ENCODE measurements at regions not wholly inside any gene's neighbourhood (a gene's known extent, or its start where the extent isn't known, plus 50 kb on each side); places are given as distances from the start of the nearest gene placed in this dataset.

GRCh38 chr17:10899281-10899680, 61.4 kb upstream of the PIRT start:
- Histone ChIP-seq H3K79me2 (ENCODE audit: control insufficient read depth, insufficient read depth, low read length) (no peaks in the 10 kb centered on the region), H3K27me3 (ENCODE audit: control insufficient read depth in 2 of 2, insufficient read depth in 2 of 2, low read length in 2 of 2) (no peaks in the 10 kb centered on the region), H3K9me1 (ENCODE audit: control insufficient read depth, insufficient read depth, low read length) (no peaks in the 10 kb centered on the region), H2AFZ (ENCODE audit: low read depth, low read length) (no peak overlapping the region), H3K27ac (ENCODE audit: extremely low read depth, low read depth, low read length) (no peak overlapping the region), H3K9me3 (replicated peaks; ENCODE audit: control insufficient read depth, insufficient read depth, low read depth, low read length) (no peaks in the 10 kb centered on the region), H4K20me1 (replicated peaks; ENCODE audit: control insufficient read depth, insufficient read depth, low read length) (no peaks in the 10 kb centered on the region), H3K36me3 (ENCODE audit: control insufficient read depth, insufficient read depth, low read length) (no peaks in the 10 kb centered on the region), H3K9ac (ENCODE audit: insufficient read depth in 1 of 2, low read depth in 2 of 2, low read length in 2 of 2) (no peak overlapping the region), H3K4me1 (replicated peaks in 1 of 2; ENCODE audit: control insufficient read depth in 2 of 2, insufficient read depth in 2 of 2, low read length in 2 of 2) (no peaks in the 10 kb centered on the region), H3K4me2 (ENCODE audit: insufficient read depth, low read length) (no peak overlapping the region), H3K4me3 (no peak overlapping the region)
- FAIRE-seq (no peak), DNase-seq (ENCODE audit: extremely low read depth in 1 of 4, low spot score in 3 of 4) (no peak), ATAC-seq (no peak)
- ChIA-PET POLR2A (interaction anchor here (0.6 kb wide), 1 partner anchor 33 kb away, joined by 3 read pairs; no protein-coding TSS in a partner anchor), CTCF (ENCODE audit: low intra/inter-chr PET ratio) (no interaction called here)
- no TSS peak for BruUV-seq (replicated peaks)
- in situ Hi-C loops (cut with MboI) (loop anchor here (25.0 kb wide), 1 partner anchor 1088 kb away; the partner anchor contains the start of gene ZNF18), intact Hi-C loops (cut with micrococcal nuclease) (no loop called here)
- TF ChIP-seq SMARCA5 (IDR thresholded peaks at IDR 0.05) (no peak), HDAC1 (IDR thresholded peaks at IDR 0.05) (no peak), CREB5 (CRISPR knock-in tag; IDR thresholded peaks at IDR 0.05) (no peak), HMGXB4 (CRISPR knock-in tag; IDR thresholded peaks at IDR 0.05) (no peak), ZNF140 (CRISPR knock-in tag; IDR thresholded peaks at IDR 0.05) (no peak), HIVEP1 (CRISPR knock-in tag; IDR thresholded peaks at IDR 0.05) (no peak), GABPA (tag; conservative IDR thresholded peaks at IDR 0.05; ENCODE audit: low read depth) (no peak), CBX5 (IDR thresholded peaks at IDR 0.05; ENCODE audit: borderline replicate concordance, low read depth) (no peak), ZFX (CRISPR knock-in tag; IDR thresholded peaks at IDR 0.05) (no peak), MTA3 (IDR thresholded peaks at IDR 0.05; ENCODE audit: borderline replicate concordance) (no peak), SRF (CRISPR knock-in tag; IDR thresholded peaks at IDR 0.05) (no peak), ZNF766 (CRISPR knock-in tag; conservative IDR thresholded peaks at IDR 0.05) (no peak), CEBPB (tag; IDR thresholded peaks at IDR 0.05) (no peak), KLF10 (CRISPR knock-in tag; IDR thresholded peaks at IDR 0.05) (no peak)
